Spleen (tissue), 11 donors: ENCODE measurements at regions not wholly inside any gene's neighbourhood (a gene's known extent, or its start where the extent isn't known, plus 50 kb on each side); places are given as distances from the start of the nearest gene placed in this dataset.

Source experiments
- DNase-seq: peaks from one replicate; pipeline ENCODE4 v3.0.0-alpha.2; 2020
- H3K27ac ChIP-seq, 8 donors: fragments of 200-600 bp; sonication (generic) in 7 of 8; 1 replicate in 4 of 8; 2 replicates in 4 of 8; pipeline versions ENCODE4 v1.5.0 to v1.8.0; 2016 to 2021; ENCODE audit warnings: inconsistent platforms in 4 of 8, mild to moderate bottlenecking in 4 of 8, moderate library complexity in 1 of 8
- H3K27me3 ChIP-seq, 7 donors: fragments of 200-600 bp; sonication (generic) in 6 of 7; replicated peaks in 1 of 7; 1 replicate in 4 of 7; 2 replicates in 3 of 7; pipeline versions ENCODE4 v1.5.0 to v1.8.0; 2016 to 2021; ENCODE audit warnings: inconsistent platforms in 3 of 7, mild to moderate bottlenecking in 1 of 7
- H3K36me3 ChIP-seq, 6 donors: fragments of 200-600 bp; sonication (generic) in 5 of 6; 1 replicate in 4 of 6; 2 replicates in 2 of 6; pipeline versions ENCODE4 v1.5.0 to v1.8.0; 2016 to 2021; ENCODE audit warnings: inconsistent platforms in 2 of 6
- H3K4me1 ChIP-seq, 6 donors: fragments of 200-600 bp; sonication (generic) in 5 of 6; 1 replicate in 3 of 6; 2 replicates in 3 of 6; pipeline versions ENCODE4 v1.5.0 to v1.8.0; 2016 to 2021; ENCODE audit warnings: inconsistent platforms in 3 of 6
- H3K4me3 ChIP-seq, 8 donors: fragments of 200-600 bp; sonication (generic) in 7 of 8; 1 replicate in 4 of 8; 2 replicates in 4 of 8; pipeline versions ENCODE4 v1.5.0 to v1.8.0; 2016 to 2021; ENCODE audit warnings: inconsistent platforms in 4 of 8, mild to moderate bottlenecking in 4 of 8, moderate library complexity in 2 of 8
- H3K9me3 ChIP-seq, 8 donors: fragments of 200-600 bp; sonication (generic) in 7 of 8; 1 replicate in 4 of 8; 2 replicates in 4 of 8; pipeline versions ENCODE4 v1.5.0 to v1.8.0; 2016 to 2021; ENCODE audit warnings: inconsistent platforms in 4 of 8
- POLR2A ChIP-seq, 3 donors: fragments of 450-650 bp; IDR thresholded peaks; one replicate each; pipeline ENCODE4 v1.5.1; 2017; ENCODE audit warnings: antibody characterized with exemption in 3 of 3, mild to moderate bottlenecking in 1 of 3
- POLR2AphosphoS5 ChIP-seq, 3 donors: sonication (generic); formaldehyde crosslinking; IDR thresholded peaks; one replicate each; pipeline ENCODE4 v1.5.1; 2017; ENCODE audit warnings: antibody characterized with exemption in 3 of 3
- WGBS, 5 donors: extraction: QIAGEN DNeasy Blood & Tissue Kit in 3 of 5; methylation state at CpG; one replicate each; pipeline versions ENCODE4 v1.1.5 to v1.1.7; 2013 to 2018; 5-methylcytosine and 5-hydroxymethylcytosine counted together
- intact Hi-C: fragments of 100-400 bp; cut with DNase I; formaldehyde crosslinking; loops from one replicate; pipeline ENCODE4 v1.15.0; 2023; ENCODE audit warnings: low total_unique reads
- TF ChIP-seq, protein P1 (sequence below), 11 experiments: fragments of 200-600 bp in 7 of 11; fragments of 450-650 bp in 4 of 11; sonication (generic) in 4 of 11; IDR thresholded peaks in 8 of 11; conservative IDR thresholded peaks in 3 of 11; 1 replicate in 7 of 11; 2 replicates in 4 of 11; pipeline versions ENCODE4 v1.4.0 to v1.8.0; 2016 to 2021; ENCODE audit warnings: antibody characterized with exemption in 11 of 11, inconsistent platforms in 4 of 11, mild to moderate bottlenecking in 1 of 11
- donor health status: healthy with polysubstance abuse.
- donor health status: DM: no; HTN: no; CAD: no; lungs with moderate emphysema.
- donor health status: DM: no; HTN: no; CAD: no.
- donor health status: Bipolar disorder and iron deficiency.
- donor health status: healthy.
- donor health status: DM: no; HTN: no; CAD: no.
- donor health status: DM: yes; HTN: yes; CAD: no.

- H3K27me3 ChIP-seq = peaks cover 0 to 2% (median 0%) of the 10 kb centered on the region in 7 donors
- H3K27ac ChIP-seq = no peak overlapping the region
- H3K4me3 ChIP-seq = no peak overlapping the region
- no peaks in the 10 kb centered on the region for H3K9me3 ChIP-seq
- WGBS, 5 donors = 69 to 81% (median 78%) methylated on average over 3 of the region's 3 CpGs
- H3K36me3 ChIP-seq = no peaks in the 10 kb centered on the region
- no peak for DNase-seq
- no peak for TF ChIP-seq POLR2AphosphoS5 (IDR thresholded peaks at IDR 0.05)
- TF ChIP-seq, protein P1, sequence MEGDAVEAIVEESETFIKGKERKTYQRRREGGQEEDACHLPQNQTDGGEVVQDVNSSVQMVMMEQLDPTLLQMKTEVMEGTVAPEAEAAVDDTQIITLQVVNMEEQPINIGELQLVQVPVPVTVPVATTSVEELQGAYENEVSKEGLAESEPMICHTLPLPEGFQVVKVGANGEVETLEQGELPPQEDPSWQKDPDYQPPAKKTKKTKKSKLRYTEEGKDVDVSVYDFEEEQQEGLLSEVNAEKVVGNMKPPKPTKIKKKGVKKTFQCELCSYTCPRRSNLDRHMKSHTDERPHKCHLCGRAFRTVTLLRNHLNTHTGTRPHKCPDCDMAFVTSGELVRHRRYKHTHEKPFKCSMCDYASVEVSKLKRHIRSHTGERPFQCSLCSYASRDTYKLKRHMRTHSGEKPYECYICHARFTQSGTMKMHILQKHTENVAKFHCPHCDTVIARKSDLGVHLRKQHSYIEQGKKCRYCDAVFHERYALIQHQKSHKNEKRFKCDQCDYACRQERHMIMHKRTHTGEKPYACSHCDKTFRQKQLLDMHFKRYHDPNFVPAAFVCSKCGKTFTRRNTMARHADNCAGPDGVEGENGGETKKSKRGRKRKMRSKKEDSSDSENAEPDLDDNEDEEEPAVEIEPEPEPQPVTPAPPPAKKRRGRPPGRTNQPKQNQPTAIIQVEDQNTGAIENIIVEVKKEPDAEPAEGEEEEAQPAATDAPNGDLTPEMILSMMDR (IDR thresholded peaks at IDR 0.05 in 8 of 11, conservative IDR thresholded peaks at IDR 0.05 in 3 of 11) = no peak
- TF ChIP-seq POLR2A (IDR thresholded peaks at IDR 0.05) = no peak
- intact Hi-C loops = no loop called here
- H3K4me1 ChIP-seq = no peaks in the 10 kb centered on the region
Measured at GRCh38 chr5:86858442-86858841, 240.7 kb downstream of the COX7C start.

DNA sequence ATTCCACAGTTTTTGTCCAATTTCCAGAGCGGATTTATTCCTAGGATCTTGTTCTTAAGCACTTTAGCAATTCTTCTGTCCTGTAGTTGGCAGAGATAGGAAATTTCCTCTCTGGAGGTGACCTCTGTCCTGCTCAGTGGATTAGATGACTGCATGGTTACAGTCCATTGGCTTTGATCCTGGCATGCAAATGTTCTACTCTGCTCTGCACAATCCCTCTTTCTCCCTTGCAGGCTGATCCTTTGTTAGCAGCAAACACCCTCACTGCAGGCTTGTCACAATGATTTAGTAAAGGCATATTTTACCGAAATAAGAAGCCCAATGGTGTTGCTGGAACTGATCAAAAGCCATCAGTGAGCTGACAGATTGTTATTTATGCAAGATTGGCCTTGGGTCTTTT is 243.8 kb downstream of the COX7C start:
- TF ChIP-seq POLR2AphosphoS5 (IDR thresholded peaks at IDR 0.05) (no peak), POLR2A (IDR thresholded peaks at IDR 0.05) (no peak)
- TF ChIP-seq, protein P1 (IDR thresholded peaks at IDR 0.05 in 8 of 11, conservative IDR thresholded peaks at IDR 0.05 in 3 of 11) = no peak
- Histone ChIP-seq H3K9me3 (no peaks in the 10 kb centered on the region), H3K4me3 (no peak overlapping the region), H3K27ac (no peak overlapping the region), H3K36me3 (no peaks in the 10 kb centered on the region), H3K27me3 (no peaks in the 10 kb centered on the region), H3K4me1 (no peaks in the 10 kb centered on the region)
- 67 to 79% (median 74%) methylated on average over 2 of the region's 2 CpGs for WGBS, 5 donors
- intact Hi-C loops = no loop called here
- no peak for DNase-seq

DNA sequence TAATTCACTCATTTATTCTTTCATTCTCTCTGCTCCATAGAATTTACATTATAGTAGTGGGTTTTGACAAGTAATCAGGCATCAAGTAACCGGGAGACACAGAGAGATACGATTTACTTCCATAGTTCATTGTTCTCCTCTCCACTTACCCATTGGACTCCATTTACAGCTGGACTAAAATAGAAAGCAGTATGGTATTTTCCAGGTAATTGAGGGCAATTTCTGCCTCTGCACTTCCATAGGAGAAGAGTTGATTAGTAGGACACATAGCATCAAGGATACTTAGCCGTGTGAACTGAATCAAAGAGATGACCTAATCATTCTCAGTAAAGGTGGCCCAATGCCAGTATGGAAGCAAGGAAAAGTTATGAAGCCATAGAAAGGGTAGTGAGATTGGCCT is 244.4 kb downstream of the COX7C start:
- H3K36me3 ChIP-seq = no peaks in the 10 kb centered on the region
- no peaks in the 10 kb centered on the region for H3K27me3 ChIP-seq
- WGBS, 5 donors = 88 to 97% (median 93%) methylated on average over 3 of the region's 3 CpGs
- H3K27ac ChIP-seq = no peak overlapping the region
- H3K9me3 ChIP-seq = no peaks in the 10 kb centered on the region
- no peak overlapping the region for H3K4me3 ChIP-seq
- TF ChIP-seq POLR2AphosphoS5 (IDR thresholded peaks at IDR 0.05) = no peak
- TF ChIP-seq, protein P1 (IDR thresholded peaks at IDR 0.05 in 8 of 11, conservative IDR thresholded peaks at IDR 0.05 in 3 of 11) = no peak
- no peak for DNase-seq
- intact Hi-C loops = no loop called here
- H3K4me1 ChIP-seq = no peaks in the 10 kb centered on the region

DNA sequence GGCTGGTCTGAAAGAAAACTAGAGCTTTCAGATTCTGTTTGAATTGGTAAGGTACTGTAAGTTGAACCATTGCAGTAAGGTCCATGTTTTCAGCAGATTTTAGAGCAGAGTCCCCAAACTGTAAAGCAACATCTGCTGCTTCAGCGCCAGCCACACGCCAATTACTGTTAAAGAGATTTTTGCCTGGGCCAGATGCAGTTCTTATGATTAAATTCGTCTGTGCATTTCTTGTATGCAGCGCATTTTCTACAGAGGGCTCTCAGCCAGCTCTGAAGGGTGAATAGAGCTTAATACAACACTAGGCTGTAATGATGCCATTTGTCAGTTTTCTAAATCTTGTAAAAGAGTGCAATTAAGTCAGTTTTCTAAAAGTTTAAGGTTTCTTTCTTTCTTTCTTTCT is 246.3 kb downstream of the COX7C start:
- Histone ChIP-seq H3K36me3 (no peaks in the 10 kb centered on the region), H3K4me1 (no peaks in the 10 kb centered on the region), H3K4me3 (no peak overlapping the region), H3K9me3 (no peaks in the 10 kb centered on the region), H3K27ac (no peak overlapping the region), H3K27me3 (no peaks in the 10 kb centered on the region)
- no peak for DNase-seq
- TF ChIP-seq POLR2AphosphoS5 (IDR thresholded peaks at IDR 0.05) = no peak
- TF ChIP-seq, protein P1 (IDR thresholded peaks at IDR 0.05 in 8 of 11, conservative IDR thresholded peaks at IDR 0.05 in 3 of 11) = no peak
- no peak for TF ChIP-seq POLR2A (IDR thresholded peaks at IDR 0.05)
- 74 to 80% (median 75%) methylated on average over 4 of the region's 4 CpGs for whole genome bisulfite sequencing, 5 donors
- intact Hi-C loops = no loop called here
